ENCODE measurements at regions not wholly inside any gene's neighbourhood (a gene's known extent, or its start where the extent isn't known, plus 50 kb on each side); places are given as distances from the start of the nearest gene placed in this dataset.

- TF ChIP-seq CTCF (conservative IDR thresholded peaks at IDR 0.05; ENCODE audit: low read depth, low read length): no peak
- no peak for TF ChIP-seq EZH2 (IDR thresholded peaks at IDR 0.05; ENCODE audit: low read length, unreplicated experiment)
These were observed 304.4 kb downstream of the AASDHPPT start for GRCh38 chr11:106381895-106382294.

Data from PC-3 (cell line).